Adrenal gland (tissue), 5 donors: ENCODE measurements at regions not wholly inside any gene's neighbourhood (a gene's known extent, or its start where the extent isn't known, plus 50 kb on each side); places are given as distances from the start of the nearest gene placed in this dataset.

Experiments used
- POLR2A ChIP-seq, 2 donors: fragments of 450-650 bp; IDR thresholded peaks; one replicate each; pipeline ENCODE4 v1.6.1; 2017; ENCODE audit warnings: antibody characterized with exemption in 2 of 2, mild to moderate bottlenecking in 2 of 2, moderate library complexity in 1 of 2
- TF ChIP-seq, protein P1 (sequence below), 6 experiments: fragments of 450-650 bp in 4 of 6; fragments of 200-600 bp in 2 of 6; sonication (generic) in 1 of 6; IDR thresholded peaks; 1 replicate in 5 of 6; 2 replicates in 1 of 6; pipeline versions ENCODE4 v1.5.1 to v1.8.0; 2016 to 2021; ENCODE audit warnings: antibody characterized with exemption in 6 of 6, mild to moderate bottlenecking in 2 of 6, moderate library complexity in 1 of 6
- donor health status: DM: no; HTN: no; CAD: no.

DNA sequence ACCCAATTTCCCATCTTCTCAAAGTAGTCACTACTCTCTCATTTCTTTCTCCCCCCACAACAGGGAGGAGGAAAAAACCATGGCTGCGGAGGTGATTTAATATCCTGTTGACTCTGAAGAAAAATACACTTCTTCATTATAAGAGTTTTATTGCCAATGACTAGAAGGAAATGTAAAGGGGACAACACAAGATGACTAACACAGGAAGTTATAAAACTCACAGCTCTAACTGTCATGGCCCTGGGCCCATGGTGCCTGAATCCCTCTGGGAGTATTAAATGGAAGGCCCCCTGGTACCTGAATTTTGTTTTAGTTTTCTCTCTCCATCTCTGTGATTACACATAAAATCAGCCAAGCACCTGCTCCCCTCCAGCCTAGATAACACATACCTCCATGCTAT lies 352.8 kb upstream of the FAT3 start:
- TF ChIP-seq, protein P1, sequence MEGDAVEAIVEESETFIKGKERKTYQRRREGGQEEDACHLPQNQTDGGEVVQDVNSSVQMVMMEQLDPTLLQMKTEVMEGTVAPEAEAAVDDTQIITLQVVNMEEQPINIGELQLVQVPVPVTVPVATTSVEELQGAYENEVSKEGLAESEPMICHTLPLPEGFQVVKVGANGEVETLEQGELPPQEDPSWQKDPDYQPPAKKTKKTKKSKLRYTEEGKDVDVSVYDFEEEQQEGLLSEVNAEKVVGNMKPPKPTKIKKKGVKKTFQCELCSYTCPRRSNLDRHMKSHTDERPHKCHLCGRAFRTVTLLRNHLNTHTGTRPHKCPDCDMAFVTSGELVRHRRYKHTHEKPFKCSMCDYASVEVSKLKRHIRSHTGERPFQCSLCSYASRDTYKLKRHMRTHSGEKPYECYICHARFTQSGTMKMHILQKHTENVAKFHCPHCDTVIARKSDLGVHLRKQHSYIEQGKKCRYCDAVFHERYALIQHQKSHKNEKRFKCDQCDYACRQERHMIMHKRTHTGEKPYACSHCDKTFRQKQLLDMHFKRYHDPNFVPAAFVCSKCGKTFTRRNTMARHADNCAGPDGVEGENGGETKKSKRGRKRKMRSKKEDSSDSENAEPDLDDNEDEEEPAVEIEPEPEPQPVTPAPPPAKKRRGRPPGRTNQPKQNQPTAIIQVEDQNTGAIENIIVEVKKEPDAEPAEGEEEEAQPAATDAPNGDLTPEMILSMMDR (IDR thresholded peaks at IDR 0.05) = no peak
- TF ChIP-seq POLR2A (IDR thresholded peaks at IDR 0.05) = no peak
